ENCODE measurements at regions not wholly inside any gene's neighbourhood (a gene's known extent, or its start where the extent isn't known, plus 50 kb on each side); places are given as distances from the start of the nearest gene placed in this dataset.

- intact Hi-C loops (cut with DNase I; ENCODE audit: low total_unique reads) = no loop called here
- no peaks in the 10 kb centered on the region for H3K36me3 ChIP-seq
- no peak overlapping the region for H3K27ac ChIP-seq
- no peaks in the 10 kb centered on the region for H3K4me1 ChIP-seq
- TF ChIP-seq, protein P1, sequence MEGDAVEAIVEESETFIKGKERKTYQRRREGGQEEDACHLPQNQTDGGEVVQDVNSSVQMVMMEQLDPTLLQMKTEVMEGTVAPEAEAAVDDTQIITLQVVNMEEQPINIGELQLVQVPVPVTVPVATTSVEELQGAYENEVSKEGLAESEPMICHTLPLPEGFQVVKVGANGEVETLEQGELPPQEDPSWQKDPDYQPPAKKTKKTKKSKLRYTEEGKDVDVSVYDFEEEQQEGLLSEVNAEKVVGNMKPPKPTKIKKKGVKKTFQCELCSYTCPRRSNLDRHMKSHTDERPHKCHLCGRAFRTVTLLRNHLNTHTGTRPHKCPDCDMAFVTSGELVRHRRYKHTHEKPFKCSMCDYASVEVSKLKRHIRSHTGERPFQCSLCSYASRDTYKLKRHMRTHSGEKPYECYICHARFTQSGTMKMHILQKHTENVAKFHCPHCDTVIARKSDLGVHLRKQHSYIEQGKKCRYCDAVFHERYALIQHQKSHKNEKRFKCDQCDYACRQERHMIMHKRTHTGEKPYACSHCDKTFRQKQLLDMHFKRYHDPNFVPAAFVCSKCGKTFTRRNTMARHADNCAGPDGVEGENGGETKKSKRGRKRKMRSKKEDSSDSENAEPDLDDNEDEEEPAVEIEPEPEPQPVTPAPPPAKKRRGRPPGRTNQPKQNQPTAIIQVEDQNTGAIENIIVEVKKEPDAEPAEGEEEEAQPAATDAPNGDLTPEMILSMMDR (IDR thresholded peaks at IDR 0.05) = no peak
- TF ChIP-seq EP300 (IDR thresholded peaks at IDR 0.05) = no peak
- TF ChIP-seq POLR2A (IDR thresholded peaks at IDR 0.05) = no peak
- TF ChIP-seq POLR2AphosphoS5 (IDR thresholded peaks at IDR 0.05) = no peak
- no peak for DNase-seq
- H3K4me3 ChIP-seq = no peak overlapping the region
- 62 to 74% (median 67%) methylated on average over 4 of the region's 4 CpGs for WGBS, 5 donors
- no peaks in the 10 kb centered on the region for H3K27me3 ChIP-seq
- no peaks in the 10 kb centered on the region for H3K9me3 ChIP-seq
Measured at GRCh38 chr10:59016043-59016442, 160.4 kb upstream of the PHYHIPL start.

- Histone ChIP-seq H3K27me3 (no peaks in the 10 kb centered on the region), H3K27ac (no peak overlapping the region), H3K4me1 (no peaks in the 10 kb centered on the region), H3K9me3 (no peaks in the 10 kb centered on the region), H3K4me3 (no peak overlapping the region), H3K36me3 (no peaks in the 10 kb centered on the region)
- TF ChIP-seq POLR2A (IDR thresholded peaks at IDR 0.05) = no peak
- TF ChIP-seq EP300 (IDR thresholded peaks at IDR 0.05) = no peak
- TF ChIP-seq, protein P1 (IDR thresholded peaks at IDR 0.05) = no peak
- TF ChIP-seq POLR2AphosphoS5 (IDR thresholded peaks at IDR 0.05) = no peak
- 66 to 84% (median 82%) methylated on average over 5 of the region's 5 CpGs for WGBS, 5 donors
- no peak for DNase-seq
- intact Hi-C loops (cut with DNase I; ENCODE audit: low total_unique reads) = no loop called here
Measured at GRCh38 chr10:59018977-59019376, 157.5 kb upstream of the PHYHIPL start.

- 26 to 35% (median 27%) methylated on average over 3 of the region's 3 CpGs for WGBS, 5 donors
- H3K4me3 ChIP-seq = no peak overlapping the region
- H3K36me3 ChIP-seq = no peaks in the 10 kb centered on the region
- H3K4me1 ChIP-seq = no peaks in the 10 kb centered on the region
- no peak for DNase-seq
- intact Hi-C loops (cut with DNase I; ENCODE audit: low total_unique reads) = no loop called here
- TF ChIP-seq POLR2AphosphoS5 (IDR thresholded peaks at IDR 0.05) (no peak), POLR2A (IDR thresholded peaks at IDR 0.05) (no peak), EP300 (IDR thresholded peaks at IDR 0.05) (no peak)
- TF ChIP-seq, protein P1 (IDR thresholded peaks at IDR 0.05) = no peak
- no peaks in the 10 kb centered on the region for H3K9me3 ChIP-seq
- no peak overlapping the region for H3K27ac ChIP-seq
- no peaks in the 10 kb centered on the region for H3K27me3 ChIP-seq
Measured at GRCh38 chr10:59019603-59020002, 156.8 kb upstream of the PHYHIPL start.

DNA sequence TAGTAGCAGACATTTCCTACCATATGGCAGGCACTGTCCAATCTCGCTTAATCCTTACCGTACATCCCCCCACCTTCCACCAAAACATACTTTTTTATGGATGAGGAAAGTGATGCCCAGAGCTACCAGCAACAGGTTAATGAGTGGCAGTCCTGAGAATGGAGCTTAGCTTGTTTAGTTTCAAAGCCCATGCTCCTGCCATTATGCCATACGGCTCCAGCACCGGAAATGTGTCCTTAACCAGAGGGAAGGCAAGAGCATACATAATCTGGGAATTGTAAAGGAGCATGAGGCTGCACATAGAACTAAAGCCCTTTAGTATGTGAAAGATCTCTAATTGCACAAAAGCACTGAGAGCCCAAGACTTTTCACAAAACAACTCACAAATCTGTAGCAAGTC lies 155.9 kb upstream of the PHYHIPL start:
- DNase-seq = no peak
- Histone ChIP-seq H3K4me3 (no peak overlapping the region), H3K27ac (no peak overlapping the region), H3K27me3 (no peaks in the 10 kb centered on the region), H3K36me3 (no peaks in the 10 kb centered on the region), H3K4me1 (no peaks in the 10 kb centered on the region), H3K9me3 (no peaks in the 10 kb centered on the region)
- intact Hi-C loops (cut with DNase I; ENCODE audit: low total_unique reads) = no loop called here
- 90 to 97% (median 96%) methylated on average over 4 of the region's 4 CpGs for WGBS, 5 donors
- TF ChIP-seq POLR2AphosphoS5 (IDR thresholded peaks at IDR 0.05) (no peak), EP300 (IDR thresholded peaks at IDR 0.05) (no peak), POLR2A (IDR thresholded peaks at IDR 0.05) (no peak)
- TF ChIP-seq, protein P1 (IDR thresholded peaks at IDR 0.05) = no peak
